GM12873 (cell line): ENCODE measurements at regions not wholly inside any gene's neighbourhood (a gene's known extent, or its start where the extent isn't known, plus 50 kb on each side); places are given as distances from the start of the nearest gene placed in this dataset.

Experiments
- TF ChIP-seq, protein P1 (sequence below): IDR thresholded peaks from 2 replicates; pipeline ENCODE4 v1.5.1; 2012; ENCODE audit warnings: low read depth, mild to moderate bottlenecking, moderate library complexity, low read length, control low read depth; ENCODE audit not compliant: insufficient read depth; ENCODE audit errors: missing control alignments

DNA sequence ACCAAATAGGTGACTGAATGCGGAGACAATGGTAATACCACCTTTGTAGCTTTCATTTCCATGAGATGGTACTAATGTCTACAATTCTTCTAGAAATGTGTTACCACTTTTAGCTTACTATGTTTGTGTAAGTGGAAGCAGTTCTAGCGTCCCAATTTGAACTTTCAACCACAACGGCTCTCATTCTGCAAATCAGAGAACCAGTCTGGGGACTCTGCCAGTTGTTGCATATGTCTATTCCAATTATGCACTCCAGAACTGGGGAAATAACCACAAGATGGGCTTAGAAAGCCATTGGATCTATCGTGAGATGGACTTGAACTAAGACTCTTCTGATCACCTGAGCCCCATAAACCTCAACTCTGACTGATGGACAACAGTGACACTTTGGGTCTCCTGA is 862.3 kb downstream of the SLITRK1 start:
- TF ChIP-seq, protein P1, sequence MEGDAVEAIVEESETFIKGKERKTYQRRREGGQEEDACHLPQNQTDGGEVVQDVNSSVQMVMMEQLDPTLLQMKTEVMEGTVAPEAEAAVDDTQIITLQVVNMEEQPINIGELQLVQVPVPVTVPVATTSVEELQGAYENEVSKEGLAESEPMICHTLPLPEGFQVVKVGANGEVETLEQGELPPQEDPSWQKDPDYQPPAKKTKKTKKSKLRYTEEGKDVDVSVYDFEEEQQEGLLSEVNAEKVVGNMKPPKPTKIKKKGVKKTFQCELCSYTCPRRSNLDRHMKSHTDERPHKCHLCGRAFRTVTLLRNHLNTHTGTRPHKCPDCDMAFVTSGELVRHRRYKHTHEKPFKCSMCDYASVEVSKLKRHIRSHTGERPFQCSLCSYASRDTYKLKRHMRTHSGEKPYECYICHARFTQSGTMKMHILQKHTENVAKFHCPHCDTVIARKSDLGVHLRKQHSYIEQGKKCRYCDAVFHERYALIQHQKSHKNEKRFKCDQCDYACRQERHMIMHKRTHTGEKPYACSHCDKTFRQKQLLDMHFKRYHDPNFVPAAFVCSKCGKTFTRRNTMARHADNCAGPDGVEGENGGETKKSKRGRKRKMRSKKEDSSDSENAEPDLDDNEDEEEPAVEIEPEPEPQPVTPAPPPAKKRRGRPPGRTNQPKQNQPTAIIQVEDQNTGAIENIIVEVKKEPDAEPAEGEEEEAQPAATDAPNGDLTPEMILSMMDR: no peak

DNA sequence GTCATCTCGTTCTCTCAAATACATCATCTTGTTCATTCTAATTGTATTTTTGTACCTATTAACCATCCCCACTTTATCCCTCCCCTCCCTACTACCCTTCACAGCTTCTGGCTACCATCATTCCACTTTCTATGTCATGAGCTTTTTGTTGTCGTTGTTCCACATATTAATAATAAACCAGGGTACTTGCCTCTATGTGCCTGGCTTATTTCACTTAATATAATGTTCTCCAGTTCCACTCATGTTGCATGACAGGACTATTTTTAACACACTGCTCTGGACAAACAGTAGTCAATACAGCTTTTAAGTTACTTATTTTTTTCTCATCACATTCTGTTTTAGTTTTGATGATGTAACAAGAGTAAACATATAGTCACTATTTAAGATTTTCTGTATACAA is 872.3 kb downstream of the SLITRK1 start:
- TF ChIP-seq, protein P1: no peak

DNA sequence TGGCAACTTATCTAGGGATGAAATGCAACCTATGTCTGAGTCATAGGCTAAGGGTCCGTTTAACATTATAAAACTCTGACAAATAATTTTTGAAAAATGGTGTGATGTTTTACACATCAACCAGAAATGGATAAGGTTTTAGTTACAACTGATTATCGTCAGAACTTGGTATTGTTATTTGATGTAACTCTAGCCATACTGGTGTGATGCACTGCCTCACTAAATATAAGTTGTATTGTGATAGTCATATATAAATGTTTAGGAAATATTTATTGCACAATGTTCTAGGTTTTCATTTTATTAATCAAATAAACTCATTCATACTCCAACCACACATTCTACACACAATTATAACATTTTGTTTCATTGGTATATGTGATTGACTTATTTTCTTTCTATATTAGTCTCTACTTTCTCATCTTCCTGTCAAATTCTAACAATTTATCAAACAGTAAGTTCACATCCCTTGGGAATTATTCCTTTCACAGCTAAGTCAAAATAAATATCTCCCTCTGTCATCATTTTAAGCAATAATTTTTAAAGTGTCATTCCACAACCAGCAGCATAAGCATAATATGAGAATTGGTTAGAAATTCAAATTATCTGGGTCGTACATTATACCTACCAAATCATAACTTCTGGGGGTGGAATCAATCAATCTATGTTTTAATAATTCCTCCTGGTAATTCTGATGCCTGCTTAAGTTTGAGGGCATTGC is 873.9 kb downstream of the SLITRK1 start:
- TF ChIP-seq, protein P1: no peak

DNA sequence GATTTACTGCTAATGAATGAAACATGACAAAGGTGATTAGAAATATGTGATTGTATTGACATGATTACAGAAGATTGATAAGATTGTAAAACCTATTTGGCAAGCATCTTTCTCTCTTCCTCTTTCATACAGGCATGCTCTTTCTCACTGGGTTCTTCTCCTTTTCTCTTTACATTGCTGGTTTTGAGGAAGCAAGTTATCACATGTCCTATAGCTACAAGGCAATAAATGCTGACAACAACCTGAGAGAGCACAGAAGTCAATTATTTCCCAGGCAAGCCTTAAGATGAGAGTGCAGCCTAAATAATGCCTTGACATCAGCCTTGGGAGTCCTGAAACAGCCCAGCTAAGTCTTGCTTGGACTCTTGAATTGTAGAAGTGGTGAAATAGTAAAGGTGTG is 875.0 kb downstream of the SLITRK1 start:
- TF ChIP-seq, protein P1: no peak

DNA sequence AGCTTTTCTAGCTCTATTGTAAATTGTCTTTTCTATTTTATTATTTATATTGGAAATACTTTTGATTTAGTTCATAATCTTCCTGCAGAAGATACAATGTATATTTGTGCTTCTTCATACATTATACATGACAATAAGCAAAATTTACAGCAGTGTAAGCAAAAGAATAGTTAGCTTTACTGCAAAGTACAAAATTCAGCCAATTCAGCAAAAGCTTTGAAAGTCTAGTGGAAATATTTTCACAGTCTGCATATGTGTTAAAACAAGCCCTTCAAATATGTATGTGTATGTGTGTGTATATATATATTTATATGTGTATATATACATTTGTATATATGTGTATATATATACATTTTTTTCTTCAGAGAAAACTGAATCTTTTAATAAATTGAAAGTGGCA is 879.1 kb downstream of the SLITRK1 start:
- TF ChIP-seq, protein P1: no peak

DNA sequence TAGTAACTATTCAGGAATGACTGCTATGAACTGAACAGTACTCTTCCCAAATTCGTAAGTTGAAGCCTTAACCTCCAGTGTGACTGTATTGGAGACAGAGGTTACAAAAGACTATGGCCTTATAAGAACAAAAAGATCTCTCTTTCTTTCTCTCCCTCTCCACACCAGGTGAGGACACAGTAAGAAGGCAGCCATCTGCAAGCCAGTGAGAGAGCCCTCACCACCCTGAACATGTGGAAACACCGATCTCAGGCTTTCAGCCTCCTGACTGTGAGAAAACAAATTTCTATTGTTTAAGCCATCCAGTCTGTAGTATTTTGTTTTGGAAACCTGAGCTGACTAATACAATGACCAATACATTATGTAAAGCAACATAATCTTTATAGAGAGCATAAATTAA is 888.9 kb downstream of the SLITRK1 start:
- TF ChIP-seq, protein P1: no peak

DNA sequence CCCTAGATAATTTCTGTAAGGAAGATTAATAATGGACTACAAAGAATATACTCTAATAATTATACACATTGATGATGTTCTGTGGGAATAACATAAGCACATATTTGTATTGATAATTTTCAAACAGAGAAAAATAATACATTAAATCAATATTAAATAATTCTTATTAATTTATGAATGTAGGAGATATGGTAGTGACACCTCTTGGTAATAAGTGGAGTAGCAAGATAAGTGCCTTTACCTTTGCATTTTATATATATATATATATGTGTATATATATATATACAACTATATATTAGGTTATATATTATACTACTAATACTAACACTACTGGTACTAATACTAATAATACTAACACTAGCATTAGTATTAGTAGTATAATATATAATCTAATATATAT is 905.8 kb downstream of the SLITRK1 start:
- TF ChIP-seq, protein P1: no peak
